Lower leg skin (tissue), 3 donors: ENCODE measurements at regions not wholly inside any gene's neighbourhood (a gene's known extent, or its start where the extent isn't known, plus 50 kb on each side); places are given as distances from the start of the nearest gene placed in this dataset.

Experiments used
- POLR2A ChIP-seq, 2 donors: fragments of 450-650 bp; IDR thresholded peaks; one replicate each; pipeline ENCODE4 v1.6.1; 2016 to 2017; ENCODE audit warnings: antibody characterized with exemption in 2 of 2, mild to moderate bottlenecking in 1 of 2, moderate library complexity in 1 of 2
- TF ChIP-seq, protein P1 (sequence below), 3 donors: fragments of 450-650 bp; IDR thresholded peaks; one replicate each; pipeline ENCODE4 v1.5.1; 2016; ENCODE audit warnings: antibody characterized with exemption in 3 of 3, mild to moderate bottlenecking in 3 of 3, moderate library complexity in 2 of 3

DNA sequence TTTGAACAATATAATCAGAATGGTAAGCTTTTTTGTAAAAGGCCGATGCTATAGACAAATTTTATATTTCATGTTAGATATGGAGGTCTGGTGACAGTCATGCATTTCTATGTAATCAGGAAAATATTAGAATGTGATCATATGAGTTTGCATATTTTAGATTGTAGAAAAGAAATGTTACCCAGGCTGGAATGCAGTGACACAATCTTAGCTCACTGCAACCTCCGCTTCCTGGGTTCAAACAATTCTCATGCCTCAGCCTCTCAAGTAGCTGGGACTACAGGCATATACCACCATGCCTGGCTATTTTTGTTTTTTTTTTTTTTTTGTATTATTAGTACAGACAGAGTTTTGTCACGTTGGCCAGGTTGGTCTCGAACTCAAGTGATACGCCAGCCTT lies 152.0 kb downstream of the LMLN start:
- TF ChIP-seq, protein P1, sequence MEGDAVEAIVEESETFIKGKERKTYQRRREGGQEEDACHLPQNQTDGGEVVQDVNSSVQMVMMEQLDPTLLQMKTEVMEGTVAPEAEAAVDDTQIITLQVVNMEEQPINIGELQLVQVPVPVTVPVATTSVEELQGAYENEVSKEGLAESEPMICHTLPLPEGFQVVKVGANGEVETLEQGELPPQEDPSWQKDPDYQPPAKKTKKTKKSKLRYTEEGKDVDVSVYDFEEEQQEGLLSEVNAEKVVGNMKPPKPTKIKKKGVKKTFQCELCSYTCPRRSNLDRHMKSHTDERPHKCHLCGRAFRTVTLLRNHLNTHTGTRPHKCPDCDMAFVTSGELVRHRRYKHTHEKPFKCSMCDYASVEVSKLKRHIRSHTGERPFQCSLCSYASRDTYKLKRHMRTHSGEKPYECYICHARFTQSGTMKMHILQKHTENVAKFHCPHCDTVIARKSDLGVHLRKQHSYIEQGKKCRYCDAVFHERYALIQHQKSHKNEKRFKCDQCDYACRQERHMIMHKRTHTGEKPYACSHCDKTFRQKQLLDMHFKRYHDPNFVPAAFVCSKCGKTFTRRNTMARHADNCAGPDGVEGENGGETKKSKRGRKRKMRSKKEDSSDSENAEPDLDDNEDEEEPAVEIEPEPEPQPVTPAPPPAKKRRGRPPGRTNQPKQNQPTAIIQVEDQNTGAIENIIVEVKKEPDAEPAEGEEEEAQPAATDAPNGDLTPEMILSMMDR (IDR thresholded peaks at IDR 0.05), result no peak
- no peak for TF ChIP-seq POLR2A (IDR thresholded peaks at IDR 0.05)
